ENCODE measurements at regions not wholly inside any gene's neighbourhood (a gene's known extent, or its start where the extent isn't known, plus 50 kb on each side); places are given as distances from the start of the nearest gene placed in this dataset.
A peak's percentile ranks its signal among the peaks of the same experiment; 100 is the strongest.

DNA sequence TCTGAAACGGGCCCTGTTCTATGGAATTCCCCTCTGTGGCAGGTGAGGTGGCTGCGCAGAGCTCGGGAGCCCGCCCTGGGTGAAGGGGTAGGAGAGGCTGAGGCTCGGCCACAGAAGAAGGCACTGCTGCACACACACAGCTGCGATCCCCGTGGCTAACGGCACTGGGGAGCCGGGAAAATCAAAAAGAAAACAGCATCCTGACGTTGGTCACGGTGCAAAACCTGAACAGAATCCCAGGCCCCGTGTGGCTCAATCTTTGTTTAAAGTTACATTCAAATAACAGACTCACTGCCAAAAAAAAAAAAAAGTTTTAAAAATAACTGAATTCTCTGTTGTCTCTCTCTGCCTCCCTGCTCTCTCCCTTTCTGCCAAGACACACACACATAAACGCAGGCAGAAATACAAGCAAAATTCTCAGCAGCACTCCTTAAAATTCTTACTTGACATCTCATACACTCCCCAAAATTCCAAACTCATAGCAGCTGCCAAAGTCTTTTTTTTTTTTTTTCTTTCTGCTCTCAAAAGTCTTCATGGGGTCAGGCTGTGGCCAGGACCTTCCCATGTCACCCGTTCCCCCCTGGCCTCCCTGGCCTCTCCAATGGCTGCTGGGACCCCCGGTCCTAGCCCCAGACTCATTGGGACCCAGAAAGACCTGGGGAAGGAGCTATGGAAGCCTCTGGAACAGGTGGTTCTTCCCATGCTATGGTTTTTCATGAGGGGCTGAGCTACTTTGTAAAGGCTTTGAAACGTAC lies 248.8 kb downstream of the TTLL2 start:
- no peaks in the 10 kb centered on the region for H3K27me3 ChIP-seq
- peak overlapping the region in 3 of 4 donors; percentile 45 to 61 (median 45) for H3K27ac ChIP-seq
- DNase-seq (no peak), ATAC-seq (peak in 1 of 2 donors; percentile 25)
- peaks cover 12% of the 10 kb centered on the region in 2 donors for H3K4me1 ChIP-seq
- no peak for TF ChIP-seq POLR2A (IDR thresholded peaks at IDR 0.05)
- TF ChIP-seq, protein P1, sequence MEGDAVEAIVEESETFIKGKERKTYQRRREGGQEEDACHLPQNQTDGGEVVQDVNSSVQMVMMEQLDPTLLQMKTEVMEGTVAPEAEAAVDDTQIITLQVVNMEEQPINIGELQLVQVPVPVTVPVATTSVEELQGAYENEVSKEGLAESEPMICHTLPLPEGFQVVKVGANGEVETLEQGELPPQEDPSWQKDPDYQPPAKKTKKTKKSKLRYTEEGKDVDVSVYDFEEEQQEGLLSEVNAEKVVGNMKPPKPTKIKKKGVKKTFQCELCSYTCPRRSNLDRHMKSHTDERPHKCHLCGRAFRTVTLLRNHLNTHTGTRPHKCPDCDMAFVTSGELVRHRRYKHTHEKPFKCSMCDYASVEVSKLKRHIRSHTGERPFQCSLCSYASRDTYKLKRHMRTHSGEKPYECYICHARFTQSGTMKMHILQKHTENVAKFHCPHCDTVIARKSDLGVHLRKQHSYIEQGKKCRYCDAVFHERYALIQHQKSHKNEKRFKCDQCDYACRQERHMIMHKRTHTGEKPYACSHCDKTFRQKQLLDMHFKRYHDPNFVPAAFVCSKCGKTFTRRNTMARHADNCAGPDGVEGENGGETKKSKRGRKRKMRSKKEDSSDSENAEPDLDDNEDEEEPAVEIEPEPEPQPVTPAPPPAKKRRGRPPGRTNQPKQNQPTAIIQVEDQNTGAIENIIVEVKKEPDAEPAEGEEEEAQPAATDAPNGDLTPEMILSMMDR (IDR thresholded peaks at IDR 0.05 in 4 of 5, conservative IDR thresholded peaks at IDR 0.05 in 1 of 5) = no peak
- no peaks in the 10 kb centered on the region for H3K36me3 ChIP-seq
- in situ Hi-C loops (cut with MboI; ENCODE audit: low sequenced_read_pairs in 4 of 4) = no loop called here
- H3K9me3 ChIP-seq = no peaks in the 10 kb centered on the region
- no peak overlapping the region for H3K4me3 ChIP-seq
- intact Hi-C loops (cut with DNase I; ENCODE audit: low total_unique reads) = no loop called here

DNA sequence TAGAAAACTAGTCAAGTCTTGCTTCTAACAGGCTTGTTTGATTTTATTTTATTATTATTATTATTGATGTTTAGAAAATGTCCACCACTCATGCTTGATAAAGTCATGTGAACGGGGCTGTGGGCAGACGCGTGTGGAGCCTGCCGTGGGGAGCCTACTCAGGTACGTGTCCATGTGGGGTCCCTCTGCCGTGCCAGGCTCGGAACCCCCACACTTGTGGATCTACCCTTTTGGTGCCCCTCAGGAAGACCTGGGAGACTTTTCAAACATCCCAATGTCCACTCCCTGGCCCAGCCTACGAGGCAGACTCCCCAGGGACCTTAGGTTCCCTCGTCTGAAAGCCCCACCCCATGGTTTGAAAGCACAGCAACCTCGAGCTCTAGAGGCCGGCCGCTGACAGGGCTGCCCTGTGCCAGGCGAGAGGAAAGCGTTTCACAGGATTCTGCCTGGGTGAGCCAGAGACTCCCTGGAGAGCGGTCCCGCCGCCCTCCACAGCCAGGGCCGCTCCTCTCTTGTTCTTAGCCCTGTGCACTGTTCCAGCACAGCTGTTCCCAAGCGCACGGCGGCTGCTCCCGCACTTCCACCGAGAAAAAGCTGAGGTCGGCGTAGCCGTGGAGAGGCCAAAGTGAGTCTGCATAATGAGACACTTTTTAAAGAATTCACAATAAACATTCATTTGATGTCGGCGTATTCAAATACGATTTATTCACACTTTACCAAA lies 249.7 kb downstream of the TTLL2 start:
- peaks cover 12% of the 10 kb centered on the region in 2 donors for H3K4me1 ChIP-seq
- in situ Hi-C loops (cut with MboI; ENCODE audit: low sequenced_read_pairs in 4 of 4) = no loop called here
- DNase-seq = peak in 1 of 2 donors; percentile 48
- H3K36me3 ChIP-seq = no peaks in the 10 kb centered on the region
- peak overlapping the region in 3 of 4 donors; percentile 31 to 39 (median 31) for H3K4me3 ChIP-seq
- no peak for TF ChIP-seq POLR2A (IDR thresholded peaks at IDR 0.05)
- TF ChIP-seq, protein P1 (IDR thresholded peaks at IDR 0.05 in 4 of 5, conservative IDR thresholded peaks at IDR 0.05 in 1 of 5) = no peak
- peak; percentile 51 to 56 for ATAC-seq
- no peaks in the 10 kb centered on the region for H3K27me3 ChIP-seq
- intact Hi-C loops (cut with DNase I; ENCODE audit: low total_unique reads) = no loop called here
- no peaks in the 10 kb centered on the region for H3K9me3 ChIP-seq
- peak overlapping the region; percentile 10 to 60 (median 44) for H3K27ac ChIP-seq

DNA sequence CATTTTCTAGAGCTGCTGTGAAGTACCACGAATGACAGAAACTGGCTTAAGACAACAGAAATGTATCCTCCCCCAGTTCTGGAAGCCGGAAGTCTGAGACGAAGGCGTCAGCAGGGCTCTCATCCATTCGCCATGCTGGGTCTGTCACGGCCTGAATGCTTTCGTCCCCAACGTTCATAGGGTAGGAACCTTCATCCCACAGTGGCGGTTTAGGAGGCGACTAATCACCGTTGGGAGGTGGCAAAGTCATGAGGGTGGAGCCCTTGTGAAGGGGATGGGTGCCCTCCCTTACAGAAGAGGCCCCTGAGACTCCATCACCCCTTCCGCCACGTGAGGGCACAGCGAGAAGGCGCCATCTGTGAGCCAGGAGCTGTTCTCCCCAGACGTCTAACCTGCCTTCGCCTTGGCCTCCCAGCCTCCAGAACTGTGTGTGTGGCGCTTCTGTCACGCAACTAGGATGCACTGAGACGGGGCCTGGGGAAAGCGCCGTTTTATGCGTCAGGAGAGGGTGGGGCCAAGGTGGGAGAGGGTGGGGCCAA lies 250.3 kb downstream of the TTLL2 start:
- Histone ChIP-seq H3K27ac (peak overlapping the region in 3 of 4 donors; percentile 10 to 60 (median 43)), H3K4me3 (peak overlapping the region in 3 of 4 donors; percentile 31 to 39 (median 31)), H3K36me3 (no peaks in the 10 kb centered on the region), H3K9me3 (no peaks in the 10 kb centered on the region), H3K27me3 (no peaks in the 10 kb centered on the region), H3K4me1 (peaks cover 12% of the 10 kb centered on the region in 2 donors)
- no peak for DNase-seq
- TF ChIP-seq, protein P1 (IDR thresholded peaks at IDR 0.05 in 4 of 5, conservative IDR thresholded peaks at IDR 0.05 in 1 of 5) = no peak
- TF ChIP-seq POLR2A (IDR thresholded peaks at IDR 0.05) = no peak
- ATAC-seq = peak; percentile 25 to 38
- intact Hi-C loops (cut with DNase I; ENCODE audit: low total_unique reads) = no loop called here
- in situ Hi-C loops (cut with MboI; ENCODE audit: low sequenced_read_pairs in 4 of 4) = no loop called here

DNA sequence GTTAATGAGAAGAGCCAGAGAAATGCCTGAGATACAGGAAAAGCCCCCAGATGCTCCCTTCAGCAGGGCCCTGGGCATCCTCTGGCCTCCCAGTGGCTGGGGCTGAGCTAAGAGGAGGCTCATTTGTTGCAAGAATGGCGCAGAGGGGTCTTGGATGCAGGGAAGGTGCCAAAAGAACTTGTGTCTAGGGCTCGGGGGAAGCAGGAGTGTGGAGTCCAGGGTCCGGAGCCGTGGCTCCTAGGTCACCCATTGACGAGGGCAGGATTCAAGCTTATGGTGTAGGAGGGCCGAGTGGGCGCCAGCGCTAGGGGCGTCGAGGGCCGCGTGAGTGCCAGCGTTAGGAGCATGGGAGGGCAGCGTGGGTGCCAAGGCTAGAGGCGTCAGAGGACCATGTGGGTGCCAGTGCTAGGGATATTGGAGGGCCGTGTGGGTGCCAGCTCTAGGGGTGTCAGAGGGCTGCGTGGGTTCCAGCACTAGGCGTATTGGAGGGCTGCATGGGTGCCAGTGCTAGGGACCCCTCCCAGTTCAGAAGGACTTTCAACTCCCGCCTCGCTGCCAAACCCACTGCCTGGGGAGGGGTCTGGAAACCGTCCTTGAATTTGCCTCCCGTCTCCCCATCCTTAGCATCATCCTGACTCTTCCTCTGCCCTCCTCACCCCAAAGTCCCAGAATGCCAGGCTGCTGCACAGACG lies 250.5 kb upstream of the AFDN start:
- intact Hi-C loops (cut with DNase I; ENCODE audit: low total_unique reads) (no loop called here), in situ Hi-C loops (cut with MboI; ENCODE audit: low sequenced_read_pairs in 4 of 4) (no loop called here)
- H3K36me3 ChIP-seq = no peaks in the 10 kb centered on the region
- DNase-seq (no peak), ATAC-seq (no peak)
- H3K4me3 ChIP-seq = no peak overlapping the region
- TF ChIP-seq POLR2A (IDR thresholded peaks at IDR 0.05) = no peak
- TF ChIP-seq, protein P1 (IDR thresholded peaks at IDR 0.05 in 4 of 5, conservative IDR thresholded peaks at IDR 0.05 in 1 of 5) = no peak
- peaks cover 12% of the 10 kb centered on the region in 2 donors for H3K4me1 ChIP-seq
- no peaks in the 10 kb centered on the region for H3K27me3 ChIP-seq
- H3K9me3 ChIP-seq = no peaks in the 10 kb centered on the region
- H3K27ac ChIP-seq = no peak overlapping the region
